HG03442 (cell line): ENCODE measurements at regions not wholly inside any gene's neighbourhood (a gene's known extent, or its start where the extent isn't known, plus 50 kb on each side); places are given as distances from the start of the nearest gene placed in this dataset.

ENCODE experiments used
- ATAC-seq: cut with Tn5 transposase; IDR thresholded peaks from one replicate; pipeline ENCODE4 v1.9.1; 2021; ENCODE audit warnings: mild to moderate bottlenecking, moderate library complexity; ENCODE audit not compliant: unreplicated experiment

DNA sequence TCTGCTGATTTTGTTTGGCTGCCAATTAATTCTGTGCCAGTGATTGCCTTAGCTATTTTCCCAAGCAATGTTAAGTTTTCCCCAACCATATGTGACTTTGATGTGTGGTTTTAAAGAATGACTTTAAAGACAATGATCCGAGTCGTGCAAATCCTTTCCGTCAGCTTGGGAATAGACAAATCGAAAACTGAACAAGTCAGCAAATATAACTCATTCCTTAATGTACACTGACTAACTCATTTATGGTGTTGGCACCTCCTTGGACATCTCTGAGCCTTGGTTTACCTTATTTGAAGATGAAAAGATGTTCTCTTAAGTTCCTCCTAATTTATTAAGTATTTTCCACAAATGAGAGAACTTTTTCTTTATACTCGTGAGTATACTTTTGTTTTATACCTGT, 249.4 kb upstream of the SLCO3A1 start:
- no peak for ATAC-seq

DNA sequence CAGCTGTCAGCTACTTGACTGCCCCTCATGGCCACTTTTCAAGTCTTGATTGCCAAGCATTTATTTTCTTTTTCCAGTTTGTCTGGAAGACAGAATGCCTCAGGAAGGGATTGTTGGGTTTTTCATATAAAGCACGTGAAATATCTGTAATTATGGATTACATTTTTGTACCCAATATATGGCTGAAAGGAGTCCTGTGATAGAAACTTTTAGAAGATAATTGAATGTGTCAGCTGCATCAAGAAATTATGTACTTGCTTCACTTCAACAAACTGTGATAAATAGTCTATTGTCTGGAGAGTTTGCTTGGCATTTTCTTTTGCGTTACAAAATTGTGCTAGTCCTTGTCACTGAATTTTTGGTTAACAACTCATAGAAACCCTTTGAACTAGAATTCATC, 247.9 kb upstream of the SLCO3A1 start:
- ATAC-seq = no peak

DNA sequence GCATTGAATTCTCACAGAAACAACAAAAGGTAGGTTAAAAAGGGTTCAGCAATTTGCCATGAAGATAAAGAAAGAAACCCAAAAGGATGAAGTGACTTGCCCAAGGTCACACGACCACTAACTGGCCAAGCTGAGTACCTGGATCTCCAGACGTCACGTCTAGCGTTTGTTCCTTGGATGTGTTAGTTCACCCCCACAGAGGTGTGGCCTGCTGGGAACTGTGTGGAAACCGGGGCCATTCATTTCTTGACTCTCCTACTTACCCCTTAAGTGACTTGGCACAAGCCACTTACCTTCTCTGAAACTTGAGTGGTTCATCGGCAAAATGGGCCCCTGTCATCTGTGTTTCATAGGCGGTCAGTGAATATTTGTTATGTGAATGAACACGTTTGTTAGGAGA, 244.3 kb upstream of the SLCO3A1 start:
- ATAC-seq = no peak

DNA sequence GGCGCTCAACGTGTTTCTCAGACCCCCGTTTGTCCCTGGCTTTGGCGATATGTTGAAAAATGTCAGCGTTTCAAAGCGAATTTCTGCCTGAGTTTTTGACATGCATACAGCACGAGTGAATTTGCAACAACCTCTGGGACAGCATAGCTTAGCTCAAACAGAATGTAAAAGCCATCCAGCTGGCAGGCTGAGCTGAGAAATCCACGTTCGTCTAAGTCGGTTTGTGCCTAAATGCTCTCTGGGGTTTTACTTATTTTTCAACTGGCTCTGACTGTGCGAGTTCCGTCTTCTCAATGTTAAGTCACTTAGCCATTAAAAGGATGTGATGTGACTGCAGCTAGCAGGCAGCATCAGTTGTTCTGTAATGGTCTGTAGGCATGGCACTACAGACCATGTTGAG, 243.5 kb upstream of the SLCO3A1 start:
- no peak for ATAC-seq

GRCh38 chr15:91611561-91612323, 241.8 kb upstream of the SLCO3A1 start:
- no peak for ATAC-seq

DNA sequence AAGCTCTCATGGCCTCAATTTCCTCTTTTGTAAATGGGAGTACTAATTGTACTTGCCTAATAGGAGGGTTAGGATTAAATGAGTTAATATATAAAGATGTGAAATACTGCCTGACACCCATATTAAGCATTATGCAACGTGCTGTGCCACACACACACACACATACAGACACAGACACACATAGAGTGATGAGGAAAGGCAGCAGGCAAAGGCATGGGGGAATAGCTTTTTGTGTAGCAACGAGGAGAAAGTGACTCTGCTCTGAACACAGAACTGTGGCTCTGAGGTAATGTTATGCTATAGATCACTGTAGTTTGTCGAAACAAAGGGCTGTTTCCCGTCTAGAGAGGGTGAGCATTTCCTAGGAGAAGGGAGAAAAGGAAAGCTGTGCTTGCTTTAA, 233.3 kb upstream of the SLCO3A1 start:
- no peak for ATAC-seq

- no peak for ATAC-seq
These were observed 231.3 kb upstream of the SLCO3A1 start for GRCh38 chr15:91622235-91622634.

DNA sequence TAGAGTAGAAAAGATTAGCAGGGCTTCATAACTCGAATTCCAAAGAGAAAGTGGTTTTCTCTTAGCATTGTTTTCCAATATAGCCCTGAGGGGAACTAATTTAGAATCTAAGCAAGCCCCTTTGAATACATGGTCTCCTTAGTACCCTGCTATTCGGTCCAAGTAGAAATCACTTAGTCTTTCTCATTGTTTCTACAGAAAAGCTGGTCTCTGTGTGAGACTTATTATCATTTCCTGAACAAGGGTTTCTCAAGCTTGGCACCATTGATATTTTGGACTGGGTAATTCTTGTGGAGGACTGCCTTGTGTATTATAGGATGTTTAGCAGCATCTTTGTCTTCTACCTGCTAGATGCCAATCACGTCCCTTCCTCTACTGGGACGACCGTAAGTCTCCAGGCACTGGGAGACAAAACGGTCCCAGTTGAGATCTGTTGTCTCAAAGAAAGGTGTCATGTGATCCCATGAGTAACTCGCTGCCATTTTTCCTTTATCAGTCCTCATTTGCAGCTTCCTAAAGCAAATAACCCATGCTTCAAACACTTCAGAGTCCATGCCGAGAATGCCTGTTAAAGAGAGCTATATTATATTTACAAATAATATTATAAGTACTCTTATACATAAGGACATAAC, 230.7 kb upstream of the SLCO3A1 start:
- ATAC-seq = no peak

DNA sequence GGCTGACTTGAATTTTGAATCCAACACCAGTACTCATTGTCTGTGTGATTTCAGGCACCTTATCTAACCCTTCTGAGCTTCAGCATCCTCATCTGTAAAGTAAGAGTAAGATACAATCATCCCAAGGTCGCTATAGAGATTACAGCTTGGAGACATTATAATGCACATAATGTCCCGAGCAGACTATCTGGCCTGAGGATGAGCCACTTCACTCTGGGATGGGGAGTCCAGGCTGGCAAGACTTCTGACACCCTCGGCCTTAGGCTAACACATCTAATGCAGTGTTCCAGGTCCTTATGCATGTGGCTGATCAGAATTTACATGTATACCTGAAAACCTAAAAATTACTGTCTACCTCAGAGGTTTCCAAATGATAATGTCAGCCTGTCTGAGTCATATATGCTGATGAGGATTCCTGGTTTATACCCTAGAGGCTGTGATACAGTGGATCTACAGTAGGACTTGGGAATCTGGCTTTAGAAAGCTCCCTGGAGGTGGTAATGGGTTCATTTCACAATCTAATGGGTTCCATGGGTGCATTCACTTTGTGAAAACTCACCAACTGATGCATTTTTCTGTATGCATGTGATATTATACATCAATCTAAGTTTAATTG, 229.0 kb upstream of the SLCO3A1 start:
- no peak for ATAC-seq

GRCh38 chr15:91625506-91625905, 228.0 kb upstream of the SLCO3A1 start:
- ATAC-seq = no peak

- ATAC-seq = no peak
These were observed 225.8 kb upstream of the SLCO3A1 start for GRCh38 chr15:91627473-91628278.

- no peak for ATAC-seq
These were observed 223.4 kb upstream of the SLCO3A1 start for GRCh38 chr15:91630090-91630489.

DNA sequence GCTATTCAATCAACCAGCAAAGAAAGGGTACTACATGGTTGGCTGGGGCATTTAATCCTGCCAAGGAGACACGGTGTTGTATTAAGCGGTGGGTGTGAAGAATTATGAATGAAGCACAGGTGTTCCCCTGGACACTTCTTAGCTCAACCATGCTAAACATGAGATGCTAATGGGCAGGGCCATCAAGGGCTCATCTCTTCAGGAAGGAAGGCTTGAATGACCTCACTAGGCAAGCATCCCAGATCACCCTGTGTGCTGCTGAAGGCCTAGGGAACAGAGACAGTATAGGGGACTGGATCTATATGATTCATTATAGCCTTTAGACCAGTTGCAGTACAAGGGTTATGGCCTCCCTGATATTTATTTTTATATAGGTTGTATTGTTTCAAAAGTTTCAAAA, 221.3 kb upstream of the SLCO3A1 start:
- no peak for ATAC-seq

DNA sequence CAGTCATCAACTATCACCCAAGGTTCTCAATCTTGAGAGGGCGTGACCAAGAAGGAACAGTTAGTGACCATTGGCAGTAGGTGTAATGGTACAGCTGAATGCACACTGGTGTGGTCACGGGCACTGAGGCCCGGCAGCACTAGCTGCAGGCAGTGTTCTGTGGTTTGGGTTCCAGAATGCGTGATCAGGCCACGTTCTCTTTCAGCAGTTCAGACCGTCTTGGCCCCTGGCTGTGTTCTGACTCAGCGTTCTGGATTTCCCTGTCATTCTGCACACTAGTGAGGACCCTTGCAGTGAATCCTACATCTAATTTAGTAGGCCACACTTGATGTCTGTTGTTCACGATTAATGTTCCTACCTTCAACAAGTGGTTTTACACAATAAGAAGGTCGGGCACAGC, 220.5 kb upstream of the SLCO3A1 start:
- no peak for ATAC-seq

GRCh38 chr15:91634179-91634578, 219.3 kb upstream of the SLCO3A1 start:
- no peak for ATAC-seq

GRCh38 chr15:91635080-91635479, 218.4 kb upstream of the SLCO3A1 start:
- ATAC-seq = no peak

DNA sequence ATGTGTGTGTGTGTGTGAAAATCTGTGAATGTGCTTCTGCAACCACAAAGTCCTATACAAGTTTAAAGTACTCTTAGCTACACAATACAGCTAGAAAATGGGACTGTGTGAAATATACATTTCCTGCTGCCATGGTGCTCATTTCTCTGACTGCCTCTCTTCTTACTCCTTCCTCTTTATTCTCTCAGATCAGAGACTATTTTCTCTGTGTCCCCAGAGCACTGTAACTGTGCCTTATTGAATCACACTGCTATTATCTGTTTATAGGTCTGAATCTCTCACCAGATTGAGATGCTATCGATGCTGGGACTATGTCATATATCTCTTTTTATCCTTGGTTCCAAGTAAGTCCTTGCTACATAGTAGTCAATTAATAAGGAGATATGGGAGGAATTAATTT, 217.9 kb upstream of the SLCO3A1 start:
- ATAC-seq = no peak

- ATAC-seq = no peak
These were observed 204.5 kb upstream of the SLCO3A1 start for GRCh38 chr15:91649016-91649415.

GRCh38 chr15:91649831-91650321, 203.6 kb upstream of the SLCO3A1 start:
- ATAC-seq = no peak

- no peak for ATAC-seq
These were observed 202.3 kb upstream of the SLCO3A1 start for GRCh38 chr15:91651251-91651650.

GRCh38 chr15:91652610-91653207, 200.8 kb upstream of the SLCO3A1 start:
- ATAC-seq = no peak
